ENCODE measurements at regions not wholly inside any gene's neighbourhood (a gene's known extent, or its start where the extent isn't known, plus 50 kb on each side); places are given as distances from the start of the nearest gene placed in this dataset.

GRCh38 chr7:112858838-112859237 lies 68.6 kb upstream of the TMEM168 start:
- Mint-ChIP-seq H3K9me3 (peaks cover 0 to 4% of the 10 kb centered on the region in 2 experiments; a peak in 1 of 5 replicates), H3K27ac (no peak overlapping the region), H3K27me3 (ENCODE audit: low read depth) (no peaks in the 10 kb centered on the region), H3K4me3 (no peak overlapping the region), H3K4me1 (no peaks in the 10 kb centered on the region), H3K36me3 (ENCODE audit: insufficient read depth in 1 of 3, low read depth in 3 of 3) (peaks cover 0 to 8% (median under 1%) of the 10 kb centered on the region in 3 experiments; a peak in 3 of 7 replicates)
- no peak overlapping the region for H3K56ac ChIP-seq (ENCODE audit: insufficient read length, low read depth, low read length)
- H3K9ac ChIP-seq (ENCODE audit: extremely low read depth, insufficient read length, low read length), result no peak overlapping the region
- no peak overlapping the region for H3K27ac ChIP-seq (ENCODE audit: insufficient read length, low read depth, low read length)
- no peak overlapping the region for H4K91ac ChIP-seq (ENCODE audit: insufficient read length, low read depth, low read length)
- H2BK15ac ChIP-seq (ENCODE audit: low read depth, low read length), result no peak overlapping the region
- H3K4me2 ChIP-seq (ENCODE audit: insufficient read depth, insufficient read length, low read length), result no peak overlapping the region
- H3T11ph ChIP-seq (ENCODE audit: low read length), result no peak overlapping the region
- no peak overlapping the region for H3K4ac ChIP-seq (ENCODE audit: low read depth, low read length)
- TF ChIP-seq, protein P1, sequence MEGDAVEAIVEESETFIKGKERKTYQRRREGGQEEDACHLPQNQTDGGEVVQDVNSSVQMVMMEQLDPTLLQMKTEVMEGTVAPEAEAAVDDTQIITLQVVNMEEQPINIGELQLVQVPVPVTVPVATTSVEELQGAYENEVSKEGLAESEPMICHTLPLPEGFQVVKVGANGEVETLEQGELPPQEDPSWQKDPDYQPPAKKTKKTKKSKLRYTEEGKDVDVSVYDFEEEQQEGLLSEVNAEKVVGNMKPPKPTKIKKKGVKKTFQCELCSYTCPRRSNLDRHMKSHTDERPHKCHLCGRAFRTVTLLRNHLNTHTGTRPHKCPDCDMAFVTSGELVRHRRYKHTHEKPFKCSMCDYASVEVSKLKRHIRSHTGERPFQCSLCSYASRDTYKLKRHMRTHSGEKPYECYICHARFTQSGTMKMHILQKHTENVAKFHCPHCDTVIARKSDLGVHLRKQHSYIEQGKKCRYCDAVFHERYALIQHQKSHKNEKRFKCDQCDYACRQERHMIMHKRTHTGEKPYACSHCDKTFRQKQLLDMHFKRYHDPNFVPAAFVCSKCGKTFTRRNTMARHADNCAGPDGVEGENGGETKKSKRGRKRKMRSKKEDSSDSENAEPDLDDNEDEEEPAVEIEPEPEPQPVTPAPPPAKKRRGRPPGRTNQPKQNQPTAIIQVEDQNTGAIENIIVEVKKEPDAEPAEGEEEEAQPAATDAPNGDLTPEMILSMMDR (conservative IDR thresholded peaks at IDR 0.05), result no peak
- H3K4me1 ChIP-seq (ENCODE audit: insufficient read depth, low read length), result no peaks in the 10 kb centered on the region
- no peak overlapping the region for H2BK120ac ChIP-seq (ENCODE audit: low read depth, low read length, poor library complexity, severe bottlenecking)
- no peak overlapping the region for H2BK12ac ChIP-seq (ENCODE audit: insufficient read length, low read depth, low read length)
- WGBS (ENCODE audit: extremely low coverage, insufficient read length, low lambda C conversion rate), result no CpG with 5 or more reads among the region's 2 CpGs
- H2AK5ac ChIP-seq (ENCODE audit: insufficient read length, low read length), result no peak overlapping the region
- H3K14ac ChIP-seq (ENCODE audit: insufficient read depth, low read length), result no peak overlapping the region
- no peak overlapping the region for H4K8ac ChIP-seq (replicated peaks; ENCODE audit: insufficient read length, low read depth, low read length)
- H4K5ac ChIP-seq (ENCODE audit: insufficient read length, low read depth, low read length), result no peak overlapping the region
- H3K79me1 ChIP-seq (ENCODE audit: insufficient read depth, low read depth, low read length, poor library complexity, severe bottlenecking), result peaks cover 2% of the 10 kb centered on the region
- H3K79me2 ChIP-seq (ENCODE audit: insufficient read depth, low read length), result no peaks in the 10 kb centered on the region
- H2AFZ ChIP-seq (ENCODE audit: low read length), result no peak overlapping the region
- H2BK20ac ChIP-seq (ENCODE audit: low read depth, low read length, poor library complexity, severe bottlenecking), result no peak overlapping the region
- no peaks in the 10 kb centered on the region for H3K9me3 ChIP-seq (ENCODE audit: control insufficient read depth, low read depth, low read length)
- no peaks in the 10 kb centered on the region for H4K20me1 ChIP-seq (ENCODE audit: control insufficient read depth, insufficient read depth, insufficient read length)
- no peak overlapping the region for H2BK5ac ChIP-seq (ENCODE audit: insufficient read length, low read length)
- no peak for DNase-seq
- H3K23me2 ChIP-seq (ENCODE audit: insufficient read length, low read depth, low read length, poor library complexity, severe bottlenecking), result no peaks in the 10 kb centered on the region
- H3K18ac ChIP-seq (ENCODE audit: insufficient read length, low read depth, low read length), result no peak overlapping the region
- no peaks in the 10 kb centered on the region for H3K27me3 ChIP-seq (ENCODE audit: insufficient read depth, low read length)
- no peak overlapping the region for H3K23ac ChIP-seq (ENCODE audit: insufficient read length, low read depth, low read length)
